K562 (cell line): ENCODE measurements at regions not wholly inside any gene's neighbourhood (a gene's known extent, or its start where the extent isn't known, plus 50 kb on each side); places are given as distances from the start of the nearest gene placed in this dataset.

Experiments
- ATAC-seq: fragments of 200-7000 bp; cut with Tn5 transposase; 3 replicates; pipeline ENCODE4 v1.9.1; 2020; ENCODE audit warnings: moderate library complexity
- BruUV-seq: library from RNA; stranded (reverse); fragments of 400-500 nt; replicated peaks from 2 replicates; lab custom pipeline; 2021; lab: Mats Ljungman, UMichigan
- CTCF ChIA-PET: fragments of 300-600 bp; formaldehyde crosslinking; extraction: SDS; loops from one replicate; lab custom pipeline; 2021; ENCODE audit warnings: low intra/inter-chr PET ratio; lab: Yijun Ruan, JAX
- POLR2A ChIA-PET: fragments of 300-600, 350-650 bp; sonication (Branson Sonifier 250); formaldehyde crosslinking; extraction: SDS; loops from one replicate; lab custom pipeline; 2021; ENCODE audit warnings: antibody characterized with exemption, inconsistent platforms; lab: Yijun Ruan, JAX
- DNase-seq, 4 experiments: peaks; one replicate each; pipeline versions ENCODE4 v3.0.0 to v3.0.0-alpha.2; 2011 to 2018; ENCODE audit warnings: low spot score in 3 of 4, mixed read lengths in 3 of 4; ENCODE audit errors: extremely low read depth in 1 of 4
- FAIRE-seq: peaks from 2 replicates; lab custom pipeline; 2011; peaks lifted over from hg19 to GRCh38; lab: Jason Lieb, UNC
- H2AFZ ChIP-seq: 2 replicates; pipeline ENCODE4 v1.6.0; 2011; ENCODE audit warnings: low read depth, low read length, control low read depth, inconsistent platforms
- H3K27ac ChIP-seq: fragments of 200-600 bp; 3 replicates; pipeline ENCODE4 v1.8.0; 2011; ENCODE audit warnings: low read depth, mild to moderate bottlenecking, control low read depth, inconsistent platforms, low read length, moderate library complexity, mixed read lengths; ENCODE audit errors: extremely low read depth
- H3K27me3 ChIP-seq, 2 experiments: fragments of 300-600 bp in 1 of 2; 2 replicates in 1 of 2; 3 replicates in 1 of 2; pipeline versions ENCODE4 v1.6.0 to v1.8.0; 2011; ENCODE audit warnings: inconsistent platforms in 2 of 2, low read length in 2 of 2, mild to moderate bottlenecking in 1 of 2, mixed read lengths in 1 of 2, moderate library complexity in 1 of 2; ENCODE audit not compliant: control insufficient read depth in 2 of 2, insufficient read depth in 2 of 2
- H3K36me3 ChIP-seq: fragments of 300-600 bp; 3 replicates; pipeline ENCODE4 v1.8.0; 2011; ENCODE audit warnings: mild to moderate bottlenecking, low read length, inconsistent platforms; ENCODE audit not compliant: control insufficient read depth, insufficient read depth
- H3K4me1 ChIP-seq, 2 experiments: fragments of 200-600 bp in 1 of 2; replicated peaks in 1 of 2; 2 replicates in 1 of 2; 3 replicates in 1 of 2; pipeline versions ENCODE4 v1.5.1 to v1.8.0; 2011; ENCODE audit warnings: inconsistent platforms in 2 of 2, low read length in 2 of 2, mild to moderate bottlenecking in 1 of 2, mixed read lengths in 1 of 2, moderate library complexity in 1 of 2; ENCODE audit not compliant: control insufficient read depth in 2 of 2, insufficient read depth in 2 of 2
- H3K4me2 ChIP-seq: 2 replicates; pipeline ENCODE4 v1.6.1; 2011; ENCODE audit warnings: low read length, control low read depth, inconsistent platforms, mixed read lengths; ENCODE audit not compliant: insufficient read depth
- H3K4me3 ChIP-seq: fragments of 200-600 bp; sonication (generic), shearing (Covaris generic); 2 replicates; pipeline ENCODE4 v1.5.1; 2016; ENCODE audit warnings: control low read depth, inconsistent platforms
- H3K79me2 ChIP-seq: fragments of 200-600 bp; 3 replicates; pipeline ENCODE4 v1.8.0; 2011; ENCODE audit warnings: low read length, inconsistent platforms; ENCODE audit not compliant: control insufficient read depth, insufficient read depth
- H3K9ac ChIP-seq, 2 experiments: 2 replicates each; pipeline versions ENCODE4 v1.6.0 to v1.6.1; 2011; ENCODE audit warnings: low read depth in 2 of 2, low read length in 2 of 2, control low read depth in 1 of 2, inconsistent platforms in 1 of 2, mild to moderate bottlenecking in 1 of 2, mixed read lengths in 1 of 2; ENCODE audit not compliant: insufficient read depth in 1 of 2
- H3K9me1 ChIP-seq: one replicate; pipeline ENCODE4 v1.6.0; 2011; ENCODE audit warnings: inconsistent platforms, mild to moderate bottlenecking, low read length, moderate library complexity; ENCODE audit not compliant: control insufficient read depth, insufficient read depth
- H3K9me3 ChIP-seq: replicated peaks from 2 replicates; pipeline ENCODE4 v1.5.1; 2011; ENCODE audit warnings: low read depth, low read length, inconsistent platforms; ENCODE audit not compliant: control insufficient read depth, insufficient read depth
- H4K20me1 ChIP-seq: replicated peaks from 2 replicates; pipeline ENCODE4 v1.6.1; 2011; ENCODE audit warnings: low read length, inconsistent platforms, mixed read lengths; ENCODE audit not compliant: control insufficient read depth, insufficient read depth
- ARNT ChIP-seq, 2 experiments: fragments of 450-650 bp; IDR thresholded peaks; 2 replicates each; pipeline ENCODE4 v1.6.1; 2016; ENCODE audit warnings: mild to moderate bottlenecking in 1 of 2
- FOXP1 ChIP-seq: sonication (generic); formaldehyde crosslinking; IDR thresholded peaks from 2 replicates; pipeline ENCODE4 v1.8.0; 2022; ENCODE audit warnings: mild to moderate bottlenecking, missing genetic modification reagents
- HDGF ChIP-seq: fragments of 450-650 bp; IDR thresholded peaks from 2 replicates; pipeline ENCODE4 v1.6.1; 2016
- RBM34 ChIP-seq: fragments of 200-400 bp; formaldehyde crosslinking; IDR thresholded peaks from 2 replicates; pipeline ENCODE4 v1.6.1; 2018; ENCODE audit warnings: low read length, borderline replicate concordance; ENCODE audit not compliant: insufficient read depth
- SLC30A9 ChIP-seq: fragments of 250-450 bp; sonication (Bioruptor Pico); IDR thresholded peaks from 2 replicates; pipeline ENCODE4 v1.8.0; 2022; ENCODE audit warnings: mild to moderate bottlenecking, moderate library complexity
- ZNF431 ChIP-seq: sonication (generic); formaldehyde crosslinking; IDR thresholded peaks from 2 replicates; pipeline ENCODE4 v1.8.0; 2022; ENCODE audit warnings: mild to moderate bottlenecking, missing genetic modification reagents
- WGBS: fragments of 100-300 bp; shearing (Covaris generic); methylation state at CpG from one replicate; pipeline ENCODE4 v1.1.6; 2016; ENCODE audit warnings: low coverage, mixed read lengths; ENCODE audit not compliant: insufficient coverage; ENCODE audit errors: missing lambda C conversion rate; 5-methylcytosine and 5-hydroxymethylcytosine counted together
- in situ Hi-C: fragments of 300-500 bp; cut with MboI; formaldehyde crosslinking; loops from 4 replicates; pipeline ENCODE4 v1.15.0; 2018; ENCODE audit warnings: inconsistent platforms, mixed read lengths
- intact Hi-C: fragments of 100-400 bp; cut with micrococcal nuclease; formaldehyde crosslinking; loops from 2 replicates; pipeline ENCODE4 v1.14.2; 2022
- TF ChIP-seq, protein P1 (sequence below): sonication (generic); formaldehyde crosslinking; IDR thresholded peaks from 2 replicates; pipeline ENCODE4 v1.4.0; 2020; ENCODE audit warnings: mild to moderate bottlenecking, missing genetic modification reagents
- TF ChIP-seq, protein P2 (sequence below), 2 experiments: fragments of 450-650 bp; IDR thresholded peaks; 2 replicates each; pipeline ENCODE4 v1.6.1; 2018; ENCODE audit warnings: mild to moderate bottlenecking in 2 of 2, low read depth in 1 of 2; ENCODE audit not compliant: partially characterized antibody in 2 of 2
- TF ChIP-seq, protein P3 (sequence below): sonication (generic); formaldehyde crosslinking; IDR thresholded peaks from 2 replicates; pipeline ENCODE4 v1.8.1; 2023; ENCODE audit warnings: mild to moderate bottlenecking, missing genetic modification reagents
- TF ChIP-seq, protein P4 (sequence below), 2 experiments: fragments of 450-650 bp in 1 of 2; IDR thresholded peaks; 2 replicates each; pipeline ENCODE4 v1.6.1; 2011 to 2017; ENCODE audit warnings: low read depth in 2 of 2, antibody characterized with exemption in 1 of 2, borderline replicate concordance in 1 of 2, low read length in 1 of 2, mild to moderate bottlenecking in 1 of 2, mixed read lengths in 1 of 2; ENCODE audit not compliant: control insufficient read depth in 1 of 2

GRCh38 chr19:28610731-28611130 lies 602.2 kb downstream of the UQCRFS1 start:
- 66% methylated on average over 6 of the region's 6 CpGs for WGBS
- H3K9ac ChIP-seq: peak overlapping the region in 1 of 2 experiments; percentile 21; a peak in 1 of 4 replicates
- H2AFZ ChIP-seq: no peak overlapping the region
- peaks cover 69% of the 10 kb centered on the region for H3K79me2 ChIP-seq
- no peaks in the 10 kb centered on the region for H3K9me1 ChIP-seq
- no peaks in the 10 kb centered on the region for H3K27me3 ChIP-seq
- H3K4me2 ChIP-seq: peak overlapping the region; percentile 98
- no TSS peak for BruUV-seq
- intact Hi-C loops (no loop called here), in situ Hi-C loops (no loop called here)
- ATAC-seq (no peak), DNase-seq (no peak), FAIRE-seq (no peak)
- peaks cover 36% of the 10 kb centered on the region for H3K9me3 ChIP-seq
- ChIA-PET CTCF (no interaction called here), POLR2A (interaction anchor here (0.5 to 1.9 kb wide), 9 partner anchors 12 to 666 kb away, joined by 3 to 6 read pairs (median 4); no protein-coding TSS in a partner anchor)
- H3K4me1 ChIP-seq: peaks cover 0 to 11% of the 10 kb centered on the region in 2 experiments; a peak in 3 of 5 replicates
- H3K27ac ChIP-seq: peak overlapping the region; percentile 99
- H3K4me3 ChIP-seq: peak overlapping the region; percentile 86; the same call in 1 of the 2 replicates
- H4K20me1 ChIP-seq: 0 out of 2 replicates have a peak, but pooled peaks cover 4% of the 10 kb centered on the region
- H3K36me3 ChIP-seq: peaks cover 86% of the 10 kb centered on the region
- TF ChIP-seq, protein P1, sequence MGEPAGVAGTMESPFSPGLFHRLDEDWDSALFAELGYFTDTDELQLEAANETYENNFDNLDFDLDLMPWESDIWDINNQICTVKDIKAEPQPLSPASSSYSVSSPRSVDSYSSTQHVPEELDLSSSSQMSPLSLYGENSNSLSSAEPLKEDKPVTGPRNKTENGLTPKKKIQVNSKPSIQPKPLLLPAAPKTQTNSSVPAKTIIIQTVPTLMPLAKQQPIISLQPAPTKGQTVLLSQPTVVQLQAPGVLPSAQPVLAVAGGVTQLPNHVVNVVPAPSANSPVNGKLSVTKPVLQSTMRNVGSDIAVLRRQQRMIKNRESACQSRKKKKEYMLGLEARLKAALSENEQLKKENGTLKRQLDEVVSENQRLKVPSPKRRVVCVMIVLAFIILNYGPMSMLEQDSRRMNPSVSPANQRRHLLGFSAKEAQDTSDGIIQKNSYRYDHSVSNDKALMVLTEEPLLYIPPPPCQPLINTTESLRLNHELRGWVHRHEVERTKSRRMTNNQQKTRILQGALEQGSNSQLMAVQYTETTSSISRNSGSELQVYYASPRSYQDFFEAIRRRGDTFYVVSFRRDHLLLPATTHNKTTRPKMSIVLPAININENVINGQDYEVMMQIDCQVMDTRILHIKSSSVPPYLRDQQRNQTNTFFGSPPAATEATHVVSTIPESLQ: no peak
- TF ChIP-seq RBM34 (no peak), ARNT (IDR thresholded peaks at IDR 0.05) (no peak), FOXP1 (CRISPR knock-in tag) (no peak), SLC30A9 (no peak), HDGF (no peak), ZNF431 (CRISPR knock-in tag) (no peak)
- TF ChIP-seq, protein P2, sequence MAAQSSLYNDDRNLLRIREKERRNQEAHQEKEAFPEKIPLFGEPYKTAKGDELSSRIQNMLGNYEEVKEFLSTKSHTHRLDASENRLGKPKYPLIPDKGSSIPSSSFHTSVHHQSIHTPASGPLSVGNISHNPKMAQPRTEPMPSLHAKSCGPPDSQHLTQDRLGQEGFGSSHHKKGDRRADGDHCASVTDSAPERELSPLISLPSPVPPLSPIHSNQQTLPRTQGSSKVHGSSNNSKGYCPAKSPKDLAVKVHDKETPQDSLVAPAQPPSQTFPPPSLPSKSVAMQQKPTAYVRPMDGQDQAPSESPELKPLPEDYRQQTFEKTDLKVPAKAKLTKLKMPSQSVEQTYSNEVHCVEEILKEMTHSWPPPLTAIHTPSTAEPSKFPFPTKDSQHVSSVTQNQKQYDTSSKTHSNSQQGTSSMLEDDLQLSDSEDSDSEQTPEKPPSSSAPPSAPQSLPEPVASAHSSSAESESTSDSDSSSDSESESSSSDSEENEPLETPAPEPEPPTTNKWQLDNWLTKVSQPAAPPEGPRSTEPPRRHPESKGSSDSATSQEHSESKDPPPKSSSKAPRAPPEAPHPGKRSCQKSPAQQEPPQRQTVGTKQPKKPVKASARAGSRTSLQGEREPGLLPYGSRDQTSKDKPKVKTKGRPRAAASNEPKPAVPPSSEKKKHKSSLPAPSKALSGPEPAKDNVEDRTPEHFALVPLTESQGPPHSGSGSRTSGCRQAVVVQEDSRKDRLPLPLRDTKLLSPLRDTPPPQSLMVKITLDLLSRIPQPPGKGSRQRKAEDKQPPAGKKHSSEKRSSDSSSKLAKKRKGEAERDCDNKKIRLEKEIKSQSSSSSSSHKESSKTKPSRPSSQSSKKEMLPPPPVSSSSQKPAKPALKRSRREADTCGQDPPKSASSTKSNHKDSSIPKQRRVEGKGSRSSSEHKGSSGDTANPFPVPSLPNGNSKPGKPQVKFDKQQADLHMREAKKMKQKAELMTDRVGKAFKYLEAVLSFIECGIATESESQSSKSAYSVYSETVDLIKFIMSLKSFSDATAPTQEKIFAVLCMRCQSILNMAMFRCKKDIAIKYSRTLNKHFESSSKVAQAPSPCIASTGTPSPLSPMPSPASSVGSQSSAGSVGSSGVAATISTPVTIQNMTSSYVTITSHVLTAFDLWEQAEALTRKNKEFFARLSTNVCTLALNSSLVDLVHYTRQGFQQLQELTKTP (IDR thresholded peaks at IDR 0.05; ENCODE audit: low read depth in 1 of 2, partially characterized antibody in 2 of 2): no peak
- TF ChIP-seq, protein P3, sequence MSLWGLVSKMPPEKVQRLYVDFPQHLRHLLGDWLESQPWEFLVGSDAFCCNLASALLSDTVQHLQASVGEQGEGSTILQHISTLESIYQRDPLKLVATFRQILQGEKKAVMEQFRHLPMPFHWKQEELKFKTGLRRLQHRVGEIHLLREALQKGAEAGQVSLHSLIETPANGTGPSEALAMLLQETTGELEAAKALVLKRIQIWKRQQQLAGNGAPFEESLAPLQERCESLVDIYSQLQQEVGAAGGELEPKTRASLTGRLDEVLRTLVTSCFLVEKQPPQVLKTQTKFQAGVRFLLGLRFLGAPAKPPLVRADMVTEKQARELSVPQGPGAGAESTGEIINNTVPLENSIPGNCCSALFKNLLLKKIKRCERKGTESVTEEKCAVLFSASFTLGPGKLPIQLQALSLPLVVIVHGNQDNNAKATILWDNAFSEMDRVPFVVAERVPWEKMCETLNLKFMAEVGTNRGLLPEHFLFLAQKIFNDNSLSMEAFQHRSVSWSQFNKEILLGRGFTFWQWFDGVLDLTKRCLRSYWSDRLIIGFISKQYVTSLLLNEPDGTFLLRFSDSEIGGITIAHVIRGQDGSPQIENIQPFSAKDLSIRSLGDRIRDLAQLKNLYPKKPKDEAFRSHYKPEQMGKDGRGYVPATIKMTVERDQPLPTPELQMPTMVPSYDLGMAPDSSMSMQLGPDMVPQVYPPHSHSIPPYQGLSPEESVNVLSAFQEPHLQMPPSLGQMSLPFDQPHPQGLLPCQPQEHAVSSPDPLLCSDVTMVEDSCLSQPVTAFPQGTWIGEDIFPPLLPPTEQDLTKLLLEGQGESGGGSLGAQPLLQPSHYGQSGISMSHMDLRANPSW (CRISPR knock-in tag): no peak
- TF ChIP-seq, protein P4, sequence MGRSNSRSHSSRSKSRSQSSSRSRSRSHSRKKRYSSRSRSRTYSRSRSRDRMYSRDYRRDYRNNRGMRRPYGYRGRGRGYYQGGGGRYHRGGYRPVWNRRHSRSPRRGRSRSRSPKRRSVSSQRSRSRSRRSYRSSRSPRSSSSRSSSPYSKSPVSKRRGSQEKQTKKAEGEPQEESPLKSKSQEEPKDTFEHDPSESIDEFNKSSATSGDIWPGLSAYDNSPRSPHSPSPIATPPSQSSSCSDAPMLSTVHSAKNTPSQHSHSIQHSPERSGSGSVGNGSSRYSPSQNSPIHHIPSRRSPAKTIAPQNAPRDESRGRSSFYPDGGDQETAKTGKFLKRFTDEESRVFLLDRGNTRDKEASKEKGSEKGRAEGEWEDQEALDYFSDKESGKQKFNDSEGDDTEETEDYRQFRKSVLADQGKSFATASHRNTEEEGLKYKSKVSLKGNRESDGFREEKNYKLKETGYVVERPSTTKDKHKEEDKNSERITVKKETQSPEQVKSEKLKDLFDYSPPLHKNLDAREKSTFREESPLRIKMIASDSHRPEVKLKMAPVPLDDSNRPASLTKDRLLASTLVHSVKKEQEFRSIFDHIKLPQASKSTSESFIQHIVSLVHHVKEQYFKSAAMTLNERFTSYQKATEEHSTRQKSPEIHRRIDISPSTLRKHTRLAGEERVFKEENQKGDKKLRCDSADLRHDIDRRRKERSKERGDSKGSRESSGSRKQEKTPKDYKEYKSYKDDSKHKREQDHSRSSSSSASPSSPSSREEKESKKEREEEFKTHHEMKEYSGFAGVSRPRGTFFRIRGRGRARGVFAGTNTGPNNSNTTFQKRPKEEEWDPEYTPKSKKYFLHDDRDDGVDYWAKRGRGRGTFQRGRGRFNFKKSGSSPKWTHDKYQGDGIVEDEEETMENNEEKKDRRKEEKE (IDR thresholded peaks at IDR 0.05; ENCODE audit: borderline replicate concordance in 1 of 2, control insufficient read depth in 1 of 2, low read depth in 2 of 2, low read length in 1 of 2): no peak
